ENCODE measurements at regions not wholly inside any gene's neighbourhood (a gene's known extent, or its start where the extent isn't known, plus 50 kb on each side); places are given as distances from the start of the nearest gene placed in this dataset.

- TF ChIP-seq CTCF (conservative IDR thresholded peaks at IDR 0.05) = no peak
- no peak for TF ChIP-seq EZH2 (IDR thresholded peaks at IDR 0.05; ENCODE audit: low read depth)
These were observed 56.5 kb upstream of the NREP start for GRCh38 chr5:111813537-111813936.
